ENCODE measurements at regions not wholly inside any gene's neighbourhood (a gene's known extent, or its start where the extent isn't known, plus 50 kb on each side); places are given as distances from the start of the nearest gene placed in this dataset.

DNA sequence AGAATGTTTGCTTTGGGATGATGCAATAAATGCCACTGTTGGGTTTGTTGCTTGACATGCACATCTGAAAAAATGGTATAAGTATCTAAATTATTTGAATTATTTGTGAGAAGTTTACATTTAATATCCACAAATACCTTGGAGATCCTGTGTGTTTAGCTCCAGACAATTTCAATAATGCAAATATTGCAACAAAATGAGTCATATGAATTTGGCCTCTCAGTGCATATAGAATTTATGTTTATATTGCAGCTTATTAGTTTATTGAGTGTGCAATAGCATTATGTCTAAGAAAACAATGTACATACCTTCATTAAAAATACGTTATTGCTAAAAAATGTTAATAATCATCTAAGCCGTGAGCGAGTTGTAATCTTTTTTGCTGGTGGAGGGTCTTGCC is 153.3 kb downstream of the FSCB start:
- Mint-ChIP-seq H3K9me3 (peaks cover 1% of the 10 kb centered on the region), H3K27ac (no peak overlapping the region), H3K4me3 (no peak overlapping the region), H3K4me1 (no peaks in the 10 kb centered on the region), H3K36me3 (ENCODE audit: low read depth) (no peaks in the 10 kb centered on the region; the same call in 1 of the 3 replicates), H3K27me3 (ENCODE audit: insufficient read depth, low read depth, poor library complexity) (no peaks in the 10 kb centered on the region)
- H3F3A ChIP-seq (replicated peaks; ENCODE audit: low read depth), result no peaks in the 10 kb centered on the region
- no peak overlapping the region for H2AFZ ChIP-seq
- no peaks in the 10 kb centered on the region for H3K27me3 ChIP-seq (ENCODE audit: insufficient read depth)
- H3K9me2 ChIP-seq (ENCODE audit: insufficient read depth), result peaks cover 3% of the 10 kb centered on the region; the same call in 1 of the 2 replicates
- no peak overlapping the region for H3K27ac ChIP-seq (ENCODE audit: low read depth)
- TF ChIP-seq STAT1 (IDR thresholded peaks at IDR 0.05; ENCODE audit: unreplicated experiment), result no peak
- no peak for TF ChIP-seq CREB1 (CRISPR knock-in tag; IDR thresholded peaks at IDR 0.05; ENCODE audit: low read depth)
- TF ChIP-seq, protein P1, sequence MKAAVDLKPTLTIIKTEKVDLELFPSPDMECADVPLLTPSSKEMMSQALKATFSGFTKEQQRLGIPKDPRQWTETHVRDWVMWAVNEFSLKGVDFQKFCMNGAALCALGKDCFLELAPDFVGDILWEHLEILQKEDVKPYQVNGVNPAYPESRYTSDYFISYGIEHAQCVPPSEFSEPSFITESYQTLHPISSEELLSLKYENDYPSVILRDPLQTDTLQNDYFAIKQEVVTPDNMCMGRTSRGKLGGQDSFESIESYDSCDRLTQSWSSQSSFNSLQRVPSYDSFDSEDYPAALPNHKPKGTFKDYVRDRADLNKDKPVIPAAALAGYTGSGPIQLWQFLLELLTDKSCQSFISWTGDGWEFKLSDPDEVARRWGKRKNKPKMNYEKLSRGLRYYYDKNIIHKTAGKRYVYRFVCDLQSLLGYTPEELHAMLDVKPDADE (IDR thresholded peaks at IDR 0.05), result no peak
- no peak for TF ChIP-seq POLR2AphosphoS5 (IDR thresholded peaks at IDR 0.05; ENCODE audit: low read depth)
- ATAC-seq (no peak), DNase-seq (ENCODE audit: low spot score) (no peak)
- no peaks in the 10 kb centered on the region for H3K79me2 ChIP-seq (replicated peaks; ENCODE audit: insufficient read depth)
- no peak overlapping the region for H3K4me2 ChIP-seq
- H3K36me3 ChIP-seq (ENCODE audit: insufficient read depth), result no peaks in the 10 kb centered on the region; the same call in 1 of the 2 replicates
- no peaks in the 10 kb centered on the region for H3K4me1 ChIP-seq (ENCODE audit: insufficient read depth)
- no peak overlapping the region for H3K4me3 ChIP-seq
- H4K20me1 ChIP-seq (replicated peaks; ENCODE audit: insufficient read depth), result no peaks in the 10 kb centered on the region

DNA sequence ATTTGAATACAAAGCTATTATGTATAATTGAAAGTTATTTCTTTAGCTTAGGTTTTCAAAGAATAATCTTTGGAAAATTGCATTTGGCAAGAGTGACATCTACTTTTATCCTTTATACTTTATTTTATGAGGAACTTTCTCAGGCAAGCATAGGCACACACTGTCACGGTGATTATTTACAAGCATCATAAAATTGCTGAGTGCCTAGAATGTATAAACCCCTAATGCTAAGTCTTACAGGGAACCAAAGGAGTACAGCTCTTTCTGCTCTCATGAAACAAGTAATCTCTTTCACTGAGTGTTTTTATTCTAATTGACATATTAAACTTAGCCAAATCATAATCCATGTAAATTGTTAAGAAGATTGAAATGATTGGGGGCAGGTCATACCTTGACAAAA is 154.9 kb downstream of the FSCB start:
- no peak overlapping the region for H3K4me2 ChIP-seq
- TF ChIP-seq, protein P2, sequence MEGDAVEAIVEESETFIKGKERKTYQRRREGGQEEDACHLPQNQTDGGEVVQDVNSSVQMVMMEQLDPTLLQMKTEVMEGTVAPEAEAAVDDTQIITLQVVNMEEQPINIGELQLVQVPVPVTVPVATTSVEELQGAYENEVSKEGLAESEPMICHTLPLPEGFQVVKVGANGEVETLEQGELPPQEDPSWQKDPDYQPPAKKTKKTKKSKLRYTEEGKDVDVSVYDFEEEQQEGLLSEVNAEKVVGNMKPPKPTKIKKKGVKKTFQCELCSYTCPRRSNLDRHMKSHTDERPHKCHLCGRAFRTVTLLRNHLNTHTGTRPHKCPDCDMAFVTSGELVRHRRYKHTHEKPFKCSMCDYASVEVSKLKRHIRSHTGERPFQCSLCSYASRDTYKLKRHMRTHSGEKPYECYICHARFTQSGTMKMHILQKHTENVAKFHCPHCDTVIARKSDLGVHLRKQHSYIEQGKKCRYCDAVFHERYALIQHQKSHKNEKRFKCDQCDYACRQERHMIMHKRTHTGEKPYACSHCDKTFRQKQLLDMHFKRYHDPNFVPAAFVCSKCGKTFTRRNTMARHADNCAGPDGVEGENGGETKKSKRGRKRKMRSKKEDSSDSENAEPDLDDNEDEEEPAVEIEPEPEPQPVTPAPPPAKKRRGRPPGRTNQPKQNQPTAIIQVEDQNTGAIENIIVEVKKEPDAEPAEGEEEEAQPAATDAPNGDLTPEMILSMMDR (conservative IDR thresholded peaks at IDR 0.05; ENCODE audit: low read depth in 2 of 2), result no peak
- TF ChIP-seq, protein P1 (IDR thresholded peaks at IDR 0.05), result no peak
- TF ChIP-seq CREB1 (CRISPR knock-in tag; IDR thresholded peaks at IDR 0.05; ENCODE audit: low read depth) (no peak), POLR2AphosphoS5 (IDR thresholded peaks at IDR 0.05; ENCODE audit: low read depth) (no peak), EZH2phosphoT487 (IDR thresholded peaks at IDR 0.05; ENCODE audit: unreplicated experiment) (no peak), NANOG (IDR thresholded peaks at IDR 0.05; ENCODE audit: borderline replicate concordance) (no peak), JUNB (IDR thresholded peaks at IDR 0.05; ENCODE audit: unreplicated experiment) (no peak), STAT1 (IDR thresholded peaks at IDR 0.05; ENCODE audit: unreplicated experiment) (no peak), ZNF331 (CRISPR knock-in tag; IDR thresholded peaks at IDR 0.05; ENCODE audit: low read depth) (no peak), ZNF114 (CRISPR knock-in tag; IDR thresholded peaks at IDR 0.05) (no peak)
- TF ChIP-seq, protein P3, sequence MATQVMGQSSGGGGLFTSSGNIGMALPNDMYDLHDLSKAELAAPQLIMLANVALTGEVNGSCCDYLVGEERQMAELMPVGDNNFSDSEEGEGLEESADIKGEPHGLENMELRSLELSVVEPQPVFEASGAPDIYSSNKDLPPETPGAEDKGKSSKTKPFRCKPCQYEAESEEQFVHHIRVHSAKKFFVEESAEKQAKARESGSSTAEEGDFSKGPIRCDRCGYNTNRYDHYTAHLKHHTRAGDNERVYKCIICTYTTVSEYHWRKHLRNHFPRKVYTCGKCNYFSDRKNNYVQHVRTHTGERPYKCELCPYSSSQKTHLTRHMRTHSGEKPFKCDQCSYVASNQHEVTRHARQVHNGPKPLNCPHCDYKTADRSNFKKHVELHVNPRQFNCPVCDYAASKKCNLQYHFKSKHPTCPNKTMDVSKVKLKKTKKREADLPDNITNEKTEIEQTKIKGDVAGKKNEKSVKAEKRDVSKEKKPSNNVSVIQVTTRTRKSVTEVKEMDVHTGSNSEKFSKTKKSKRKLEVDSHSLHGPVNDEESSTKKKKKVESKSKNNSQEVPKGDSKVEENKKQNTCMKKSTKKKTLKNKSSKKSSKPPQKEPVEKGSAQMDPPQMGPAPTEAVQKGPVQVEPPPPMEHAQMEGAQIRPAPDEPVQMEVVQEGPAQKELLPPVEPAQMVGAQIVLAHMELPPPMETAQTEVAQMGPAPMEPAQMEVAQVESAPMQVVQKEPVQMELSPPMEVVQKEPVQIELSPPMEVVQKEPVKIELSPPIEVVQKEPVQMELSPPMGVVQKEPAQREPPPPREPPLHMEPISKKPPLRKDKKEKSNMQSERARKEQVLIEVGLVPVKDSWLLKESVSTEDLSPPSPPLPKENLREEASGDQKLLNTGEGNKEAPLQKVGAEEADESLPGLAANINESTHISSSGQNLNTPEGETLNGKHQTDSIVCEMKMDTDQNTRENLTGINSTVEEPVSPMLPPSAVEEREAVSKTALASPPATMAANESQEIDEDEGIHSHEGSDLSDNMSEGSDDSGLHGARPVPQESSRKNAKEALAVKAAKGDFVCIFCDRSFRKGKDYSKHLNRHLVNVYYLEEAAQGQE (IDR thresholded peaks at IDR 0.05; ENCODE audit: unreplicated experiment), result no peak

More for the DNA sequence above, 154.9 kb downstream of the FSCB start:
- Mint-ChIP-seq H3K36me3 (ENCODE audit: low read depth) (peaks cover 9% of the 10 kb centered on the region; the same call in 2 of the 3 replicates), H3K9me3 (peaks cover 17% of the 10 kb centered on the region), H3K4me1 (no peaks in the 10 kb centered on the region), H3K27ac (no peak overlapping the region), H3K27me3 (ENCODE audit: insufficient read depth, low read depth, poor library complexity) (peaks cover under 1% of the 10 kb centered on the region), H3K4me3 (no peak overlapping the region)
- Histone ChIP-seq H3K79me2 (replicated peaks; ENCODE audit: insufficient read depth) (no peaks in the 10 kb centered on the region), H3K27ac (ENCODE audit: low read depth) (no peak overlapping the region), H3K9me2 (ENCODE audit: insufficient read depth) (no peaks in the 10 kb centered on the region; the same call in 1 of the 2 replicates), H4K20me1 (replicated peaks; ENCODE audit: insufficient read depth) (no peaks in the 10 kb centered on the region), H3F3A (replicated peaks; ENCODE audit: low read depth) (no peaks in the 10 kb centered on the region), H3K36me3 (ENCODE audit: insufficient read depth) (peaks cover 6% of the 10 kb centered on the region), H3K4me1 (ENCODE audit: insufficient read depth) (no peaks in the 10 kb centered on the region), H3K27me3 (ENCODE audit: insufficient read depth) (no peaks in the 10 kb centered on the region), H3K4me3 (no peak overlapping the region), H2AFZ (no peak overlapping the region)
- DNase-seq (ENCODE audit: low spot score), result no peak
- no peak for ATAC-seq

All from GM23338 (cell line).